Gastrocnemius medialis (tissue), 4 donors: ENCODE measurements at regions not wholly inside any gene's neighbourhood (a gene's known extent, or its start where the extent isn't known, plus 50 kb on each side); places are given as distances from the start of the nearest gene placed in this dataset.

Source experiments
- POLR2A ChIP-seq, 2 donors: fragments of 450-650 bp; IDR thresholded peaks; one replicate each; pipeline ENCODE4 v1.6.1; 2017; ENCODE audit warnings: antibody characterized with exemption in 2 of 2, mild to moderate bottlenecking in 2 of 2, moderate library complexity in 2 of 2
- TF ChIP-seq, protein P1 (sequence below), 5 experiments: fragments of 450-650 bp in 3 of 5; fragments of 200-600 bp in 2 of 5; sonication (generic) in 2 of 5; IDR thresholded peaks in 4 of 5; conservative IDR thresholded peaks in 1 of 5; 1 replicate in 4 of 5; 2 replicates in 1 of 5; pipeline ENCODE4 v1.5.1; 2016 to 2019; ENCODE audit warnings: antibody characterized with exemption in 5 of 5, mild to moderate bottlenecking in 3 of 5, moderate library complexity in 3 of 5

DNA sequence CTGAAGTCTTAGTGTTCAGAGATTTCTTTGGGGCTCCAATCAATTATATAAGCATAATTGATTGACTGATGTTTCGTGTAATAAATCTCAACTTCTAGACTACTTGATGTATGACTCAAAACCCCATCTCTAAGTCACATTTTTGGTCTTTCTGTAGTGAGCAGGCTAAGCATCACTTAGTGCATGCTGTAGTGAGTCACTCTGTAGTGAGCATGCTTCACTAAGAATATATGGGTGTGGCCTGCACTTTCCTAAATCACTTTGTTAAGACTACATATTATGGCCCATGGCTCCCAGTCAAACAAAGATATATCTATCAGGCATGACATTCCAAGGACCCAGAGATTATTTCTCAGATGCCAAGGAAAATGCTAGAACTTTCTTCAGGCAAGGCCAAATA lies 909.4 kb upstream of the LRFN5 start:
- TF ChIP-seq, protein P1, sequence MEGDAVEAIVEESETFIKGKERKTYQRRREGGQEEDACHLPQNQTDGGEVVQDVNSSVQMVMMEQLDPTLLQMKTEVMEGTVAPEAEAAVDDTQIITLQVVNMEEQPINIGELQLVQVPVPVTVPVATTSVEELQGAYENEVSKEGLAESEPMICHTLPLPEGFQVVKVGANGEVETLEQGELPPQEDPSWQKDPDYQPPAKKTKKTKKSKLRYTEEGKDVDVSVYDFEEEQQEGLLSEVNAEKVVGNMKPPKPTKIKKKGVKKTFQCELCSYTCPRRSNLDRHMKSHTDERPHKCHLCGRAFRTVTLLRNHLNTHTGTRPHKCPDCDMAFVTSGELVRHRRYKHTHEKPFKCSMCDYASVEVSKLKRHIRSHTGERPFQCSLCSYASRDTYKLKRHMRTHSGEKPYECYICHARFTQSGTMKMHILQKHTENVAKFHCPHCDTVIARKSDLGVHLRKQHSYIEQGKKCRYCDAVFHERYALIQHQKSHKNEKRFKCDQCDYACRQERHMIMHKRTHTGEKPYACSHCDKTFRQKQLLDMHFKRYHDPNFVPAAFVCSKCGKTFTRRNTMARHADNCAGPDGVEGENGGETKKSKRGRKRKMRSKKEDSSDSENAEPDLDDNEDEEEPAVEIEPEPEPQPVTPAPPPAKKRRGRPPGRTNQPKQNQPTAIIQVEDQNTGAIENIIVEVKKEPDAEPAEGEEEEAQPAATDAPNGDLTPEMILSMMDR (IDR thresholded peaks at IDR 0.05 in 4 of 5, conservative IDR thresholded peaks at IDR 0.05 in 1 of 5) = no peak
- no peak for TF ChIP-seq POLR2A (IDR thresholded peaks at IDR 0.05)
